AG08396 (cell line): ENCODE measurements at regions not wholly inside any gene's neighbourhood (a gene's known extent, or its start where the extent isn't known, plus 50 kb on each side); places are given as distances from the start of the nearest gene placed in this dataset.
"Not testable (repeated sequence)": the region's sequence is repeated elsewhere in the genome, so short reads cannot be mapped to it uniquely, and the experiment has no call there.

ENCODE experiments used
- DNase-seq: peaks from one replicate; pipeline ENCODE4 v3.0.0; 2012; ENCODE audit warnings: low spot score, mixed read lengths

DNA sequence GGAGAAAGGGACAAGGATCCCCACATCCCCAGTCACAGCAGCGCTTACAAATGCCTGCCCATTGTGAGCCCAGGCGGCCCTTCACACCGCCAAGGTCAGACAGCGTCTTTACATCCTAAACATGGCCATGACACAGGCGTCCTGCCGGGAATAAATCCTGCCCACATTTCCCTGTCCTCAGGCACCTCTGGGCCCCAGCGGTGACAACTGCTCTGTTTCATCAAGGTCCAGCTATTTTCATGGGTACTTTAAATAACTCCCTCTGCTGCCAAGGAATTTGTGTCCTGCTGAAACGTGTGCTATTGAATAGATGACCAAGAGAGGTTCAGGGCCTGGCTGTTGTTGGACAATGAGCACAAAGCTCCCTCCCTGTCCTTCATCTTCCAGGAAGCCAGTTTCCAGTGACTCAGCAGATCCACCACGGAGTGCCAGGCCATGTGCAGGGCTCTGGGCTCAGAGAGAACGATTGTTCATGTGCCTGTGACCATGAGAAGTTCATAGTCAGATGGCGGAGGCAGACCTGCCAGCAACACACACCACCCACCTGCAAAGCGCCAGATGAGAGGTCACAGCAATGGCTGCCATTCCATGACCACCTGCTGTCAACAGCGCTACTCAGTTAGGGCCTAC, 195.8 kb downstream of the MATN1 start:
- no peak for DNase-seq

DNA sequence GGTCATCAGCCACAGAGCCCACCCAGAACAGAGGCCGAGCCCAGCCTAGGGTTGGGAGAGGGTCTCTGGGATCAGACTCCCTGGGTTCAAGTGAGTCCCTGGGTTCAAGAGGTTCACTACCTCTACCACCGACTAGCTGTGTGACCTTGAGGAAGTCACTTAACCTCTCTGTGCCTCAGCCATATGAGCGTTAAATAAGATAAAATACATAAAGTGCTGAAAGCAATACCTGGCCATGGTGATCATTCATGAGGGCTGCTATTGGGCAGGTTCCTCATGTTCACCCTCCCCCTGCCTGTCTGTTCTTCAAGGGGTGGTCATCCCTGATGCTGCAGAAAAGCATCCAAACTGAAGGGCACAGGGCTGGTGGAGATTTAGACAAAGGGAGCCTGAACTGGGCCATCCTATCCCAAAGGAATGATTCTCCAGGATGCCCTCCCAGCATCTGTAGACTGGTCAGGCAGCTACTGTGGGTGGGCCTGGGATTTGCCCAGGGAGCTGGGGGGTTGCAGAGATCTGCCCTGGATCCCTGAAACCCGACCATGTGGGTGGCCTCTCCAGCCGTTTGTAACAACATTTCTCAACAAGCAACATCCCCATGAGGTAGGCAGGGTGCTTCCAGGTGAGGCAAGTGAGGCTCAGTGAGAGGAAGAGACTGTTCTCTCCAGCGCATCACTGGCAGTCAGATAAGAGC, 196.6 kb downstream of the MATN1 start:
- no peak for DNase-seq

DNA sequence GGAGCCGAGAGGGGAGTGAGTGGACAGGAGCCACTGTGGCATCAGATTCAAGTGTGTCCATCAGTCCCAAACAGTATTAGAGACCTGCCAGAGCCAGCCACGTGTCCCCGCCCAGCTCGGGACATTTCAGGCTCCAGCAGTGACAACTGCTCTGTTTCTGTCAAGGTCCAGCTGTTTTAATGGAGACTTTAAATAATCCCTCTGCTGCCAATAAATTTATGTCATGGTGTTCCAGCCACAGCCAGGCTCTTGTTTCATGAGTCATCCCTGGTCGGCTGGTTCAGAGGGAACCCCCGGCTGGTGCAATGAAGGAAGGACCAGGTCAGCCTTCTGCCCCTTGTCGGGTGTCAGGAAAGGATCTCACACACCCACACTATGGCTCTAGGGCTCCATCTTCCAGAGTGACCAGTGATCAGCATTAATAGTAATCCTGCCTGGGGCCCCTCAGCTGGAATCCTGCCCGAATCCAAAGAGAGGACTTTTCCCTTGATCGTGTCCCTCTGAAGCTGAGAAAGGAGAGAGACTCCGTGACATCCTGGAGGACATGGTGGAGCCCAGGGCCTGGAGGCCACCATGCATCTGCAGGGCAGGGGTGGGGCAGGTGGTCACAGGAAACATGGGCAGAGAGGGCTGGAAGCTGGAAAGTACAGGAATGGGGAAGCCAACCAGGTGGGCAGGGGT, 197.3 kb downstream of the MATN1 start:
- peak; percentile 63 for DNase-seq

DNA sequence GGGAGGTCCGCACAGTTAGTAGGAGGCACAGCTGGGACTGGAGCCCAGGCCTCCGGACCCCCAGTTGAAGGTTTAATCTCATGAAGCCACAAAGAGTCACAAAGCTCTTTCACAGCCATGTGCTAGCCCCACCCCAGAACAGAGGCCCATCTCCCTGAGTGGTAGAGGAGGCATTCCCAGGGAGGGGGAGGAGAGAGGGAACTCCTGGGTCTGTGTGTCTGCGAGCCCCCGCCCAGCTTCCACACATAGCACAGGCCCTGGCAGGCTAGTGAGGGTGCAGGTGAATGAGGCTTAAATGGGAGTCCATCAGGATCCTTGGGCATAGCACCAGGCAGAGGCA, 197.8 kb downstream of the MATN1 start:
- no peak for DNase-seq

DNA sequence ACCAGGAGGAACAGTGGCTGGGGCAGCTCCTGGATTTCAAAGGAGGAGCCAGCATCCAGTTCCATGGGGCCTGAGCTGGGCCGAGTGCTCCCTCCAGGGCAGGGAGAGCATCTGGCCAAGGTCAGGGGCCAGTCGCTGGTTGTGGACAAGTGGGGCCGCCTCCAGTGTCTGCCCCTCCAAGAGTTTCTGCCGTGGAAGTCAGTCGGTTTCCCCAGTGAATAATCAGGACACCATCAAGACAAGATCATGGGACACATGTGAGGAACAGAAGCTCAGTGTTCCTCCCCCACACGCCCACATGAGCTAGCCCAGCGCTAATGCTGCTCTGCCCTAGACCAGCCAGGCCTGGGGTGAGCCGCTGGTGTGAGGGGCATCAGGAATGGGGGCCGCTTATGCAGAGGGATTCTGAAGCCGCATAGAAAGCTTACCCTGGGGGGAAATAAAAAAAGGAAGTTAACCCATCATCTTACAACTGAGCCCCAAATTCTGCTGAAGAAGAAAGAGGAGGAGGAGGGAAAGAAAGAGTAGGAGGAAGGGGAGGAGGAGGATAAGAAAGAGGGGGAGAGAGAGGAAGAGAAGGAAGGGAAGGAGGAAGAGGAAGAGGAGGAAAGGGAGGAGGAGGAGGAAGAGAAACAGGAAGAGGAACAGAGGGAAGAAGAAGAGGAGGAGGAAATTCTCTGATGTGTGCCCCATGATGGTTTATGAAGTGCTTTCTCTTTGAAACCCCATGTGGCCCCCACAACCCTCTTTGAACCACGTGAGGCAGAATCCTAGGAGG, 198.4 kb downstream of the MATN1 start:
- DNase-seq = no peak

DNA sequence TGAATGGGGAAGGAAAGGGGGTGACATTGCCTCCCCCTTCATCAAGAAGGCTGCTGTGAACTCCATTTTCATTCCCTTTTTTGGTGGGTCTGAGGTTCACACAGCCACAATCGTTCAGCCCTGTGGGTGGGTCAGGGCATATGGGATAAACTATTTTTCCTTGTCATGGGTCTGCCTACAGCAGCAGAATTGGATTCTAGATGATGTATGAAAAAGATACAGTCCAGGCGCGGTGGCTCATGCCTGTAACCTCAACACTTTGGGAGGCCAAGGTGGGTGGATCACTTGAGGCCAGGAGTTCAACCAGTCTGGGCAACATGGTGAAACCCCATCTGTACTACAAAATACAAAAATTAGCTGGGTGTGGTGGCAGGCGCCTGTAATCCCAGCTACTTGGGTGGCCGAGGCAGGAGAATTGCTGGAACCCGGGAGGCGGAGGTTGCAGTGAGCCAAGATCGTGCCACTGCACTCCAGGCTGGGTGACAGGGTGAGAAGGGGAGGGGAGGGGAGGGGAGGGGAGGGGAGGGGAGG, 199.3 kb downstream of the MATN1 start:
- not testable (repeated sequence) for DNase-seq

DNA sequence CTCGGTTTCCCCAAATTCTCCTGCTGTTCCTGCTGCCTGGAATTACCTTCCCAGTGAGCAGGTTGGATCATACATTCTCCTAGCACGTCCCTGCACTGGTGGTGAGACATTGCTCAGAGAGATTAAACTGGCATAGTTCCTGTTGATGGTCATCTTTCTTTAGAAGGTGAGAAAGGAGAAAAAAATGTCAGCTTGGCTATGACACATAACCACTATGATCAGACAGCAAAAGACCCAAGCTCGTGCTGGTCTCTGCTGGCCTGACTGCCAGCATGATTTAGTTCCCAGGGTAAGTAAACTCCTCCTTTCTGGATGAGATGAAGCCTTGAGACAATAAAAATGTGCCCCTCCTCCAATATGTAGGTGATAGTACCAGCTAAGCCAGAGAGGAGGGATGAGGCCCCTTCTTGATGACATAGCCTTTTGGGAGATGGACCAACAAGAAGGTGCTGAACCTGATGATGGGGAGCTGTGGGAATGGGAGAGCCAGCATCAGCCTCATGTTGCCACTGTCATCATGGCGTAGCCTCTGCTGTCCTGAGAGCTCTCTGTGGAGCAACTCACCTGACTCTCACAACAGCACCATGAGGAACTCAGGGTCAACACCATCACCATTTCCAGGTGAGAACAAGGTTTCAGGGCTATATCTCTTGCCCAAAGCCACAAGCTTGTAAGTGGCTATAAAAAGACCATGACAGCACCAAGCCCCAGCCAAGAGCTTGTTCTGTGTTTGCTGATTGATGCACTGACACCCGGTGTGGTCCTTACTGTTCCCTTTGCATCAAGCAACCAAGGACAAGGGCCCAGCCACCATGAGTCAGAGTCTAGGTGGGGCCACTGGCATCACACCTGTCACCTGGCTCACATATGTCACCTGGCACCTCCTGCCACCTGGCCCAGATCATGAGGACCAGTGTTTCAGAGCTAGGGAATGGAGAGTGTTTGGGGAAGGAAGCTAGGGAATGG, 200.0 kb downstream of the MATN1 start:
- DNase-seq = peak; percentile 48

DNA sequence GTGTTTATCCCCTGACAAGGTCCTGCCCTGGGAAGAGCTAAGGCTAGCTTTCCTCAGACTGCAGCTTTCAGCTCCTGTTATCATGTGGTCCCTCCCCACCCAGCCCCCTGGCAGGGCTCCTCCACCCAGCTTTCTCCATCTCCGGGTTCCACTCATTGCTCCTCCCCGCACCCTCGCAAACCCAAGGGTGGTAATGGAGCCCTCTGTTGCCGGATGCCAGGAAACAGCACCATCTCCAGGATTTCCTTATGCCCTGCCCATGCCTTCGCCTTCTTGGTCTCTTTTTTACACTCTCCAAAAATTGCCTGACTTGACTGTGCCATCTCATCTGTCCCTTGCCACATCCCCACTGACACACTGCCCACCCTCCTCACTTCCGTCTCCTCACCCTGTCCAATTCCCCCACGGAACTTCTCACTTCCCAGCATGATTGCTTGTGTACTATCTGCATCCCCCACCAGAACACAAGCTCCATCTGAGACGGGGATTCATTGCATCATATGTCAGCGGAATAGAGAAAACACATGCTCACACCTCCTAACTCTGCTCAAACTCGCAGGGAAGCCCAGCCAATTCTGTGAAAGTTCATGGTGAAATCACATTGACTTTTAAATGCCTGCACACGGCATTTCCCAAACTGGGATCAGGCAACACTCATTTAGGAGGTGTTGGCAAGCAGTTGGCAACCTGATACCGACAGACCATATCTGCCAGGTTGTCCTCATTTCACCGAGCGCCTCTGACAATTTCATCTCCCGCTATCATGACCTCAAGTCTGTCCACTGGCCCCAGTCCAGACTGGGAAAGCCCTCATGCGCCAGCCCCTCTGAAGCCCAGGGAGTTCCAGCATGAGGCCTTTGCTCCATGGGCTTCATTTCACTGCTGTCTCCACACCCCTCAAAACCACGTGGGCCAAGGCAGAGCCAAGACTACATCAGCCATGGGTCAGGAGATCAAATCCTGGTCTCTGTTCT, 201.1 kb downstream of the MATN1 start:
- DNase-seq = peak; percentile 23

DNA sequence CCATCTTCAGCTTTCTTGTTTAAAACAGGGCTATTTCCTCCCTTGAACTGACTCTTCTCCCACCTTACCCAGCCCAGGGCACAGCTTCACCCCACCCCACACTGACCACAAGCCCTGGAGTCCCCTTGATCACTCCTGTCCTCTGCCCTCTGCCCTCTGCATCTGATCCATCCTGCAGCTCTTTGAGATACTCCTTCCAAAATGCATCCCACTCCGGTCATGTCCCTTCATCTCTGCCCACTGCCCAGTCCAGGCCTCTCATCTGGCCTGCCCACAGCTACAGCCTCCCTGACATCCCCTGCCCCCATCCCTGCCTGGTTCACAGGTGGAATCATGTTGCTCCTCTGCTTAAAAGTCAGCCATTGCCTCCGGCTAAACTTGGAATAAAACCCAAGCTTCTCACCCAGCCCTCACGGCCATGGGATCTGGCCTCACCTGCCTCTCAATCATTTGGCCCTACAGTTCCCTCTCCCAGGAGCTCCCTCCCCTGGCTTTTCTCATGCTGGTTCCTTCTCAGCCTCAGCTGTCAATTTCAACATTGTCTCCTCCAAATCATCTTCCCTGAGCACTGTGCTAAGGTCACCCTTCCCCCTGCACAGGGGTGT, 202.0 kb downstream of the MATN1 start:
- DNase-seq = no peak

DNA sequence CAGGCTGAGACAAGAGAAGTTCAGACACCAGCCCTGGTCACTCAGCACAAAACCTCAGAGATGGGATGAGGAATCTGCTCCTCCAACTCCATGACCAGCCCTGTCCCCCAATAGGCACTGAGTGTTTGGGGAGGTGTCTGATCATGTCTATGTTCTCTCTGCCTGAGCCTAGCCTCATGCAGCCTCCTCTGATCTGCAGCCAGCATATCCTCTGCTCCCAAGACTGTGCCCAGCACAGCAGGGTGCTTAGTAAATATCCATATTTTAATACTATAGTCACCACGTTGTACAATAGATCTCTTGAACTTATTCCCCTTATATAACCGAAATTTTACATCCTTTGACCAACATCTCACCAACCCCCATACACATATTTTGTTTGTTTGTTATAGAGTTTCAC, 202.9 kb downstream of the MATN1 start:
- DNase-seq = no peak

DNA sequence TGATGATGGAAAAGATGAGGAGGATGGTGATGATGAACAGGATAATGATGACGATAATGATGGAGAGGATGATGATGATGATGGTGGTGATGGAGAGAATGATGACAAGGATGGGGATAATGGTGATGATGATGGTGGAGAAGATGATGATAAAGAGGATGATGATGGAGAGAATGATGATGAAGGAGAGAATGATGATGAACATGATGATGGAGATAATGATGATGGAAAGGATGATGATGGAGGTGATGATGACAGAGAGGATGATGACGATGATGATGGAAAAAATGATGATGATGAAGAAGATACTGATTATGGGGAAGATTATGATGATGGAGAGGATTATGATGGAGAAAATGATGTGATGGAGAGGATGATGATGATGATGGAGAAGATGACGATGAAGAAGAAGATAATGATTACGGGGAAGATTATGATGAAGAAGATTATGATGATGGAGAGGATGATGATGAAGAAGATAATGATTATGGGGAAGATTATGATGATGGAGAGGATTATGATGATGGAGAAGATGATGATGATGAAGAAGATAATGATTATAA, 204.1 kb downstream of the MATN1 start:
- no peak for DNase-seq

DNA sequence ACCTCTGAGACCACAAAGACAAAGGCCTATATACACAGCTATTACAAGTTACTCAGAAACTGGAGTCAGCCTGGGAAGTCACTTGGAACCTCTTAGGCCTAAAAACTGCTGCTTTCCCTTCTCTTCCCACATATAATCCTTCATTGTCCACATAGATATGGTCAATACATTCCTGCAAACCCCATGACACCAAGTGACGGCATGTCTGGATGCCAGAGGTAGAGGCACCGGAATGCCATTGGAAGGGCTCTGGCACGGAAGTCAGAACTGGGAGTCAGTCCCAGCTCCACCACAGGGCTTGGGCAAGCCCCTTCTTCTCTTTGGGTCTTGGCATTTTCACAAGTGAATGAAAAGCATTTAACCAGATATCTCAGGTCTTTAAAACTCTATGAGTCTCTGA, 204.7 kb downstream of the MATN1 start:
- DNase-seq = no peak

DNA sequence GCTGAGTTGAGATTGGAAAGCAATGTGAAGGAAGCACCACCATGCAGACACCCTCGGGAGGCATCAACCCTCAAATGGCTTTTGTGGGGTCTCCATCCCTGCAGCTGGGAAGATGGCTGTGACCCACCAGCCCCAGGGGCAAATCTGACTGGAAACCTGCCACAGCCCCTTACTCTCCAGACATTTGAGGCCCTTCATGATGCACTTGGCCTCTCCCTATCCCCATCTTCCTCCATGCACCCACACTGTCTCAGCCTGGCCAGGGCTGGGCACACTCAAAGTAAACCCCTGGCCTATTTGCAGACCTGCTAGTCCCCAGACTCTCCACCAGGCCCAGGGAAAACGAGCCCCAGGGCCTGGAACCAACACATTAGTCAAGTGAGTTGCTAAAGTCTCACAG, 205.2 kb downstream of the MATN1 start:
- DNase-seq = no peak

DNA sequence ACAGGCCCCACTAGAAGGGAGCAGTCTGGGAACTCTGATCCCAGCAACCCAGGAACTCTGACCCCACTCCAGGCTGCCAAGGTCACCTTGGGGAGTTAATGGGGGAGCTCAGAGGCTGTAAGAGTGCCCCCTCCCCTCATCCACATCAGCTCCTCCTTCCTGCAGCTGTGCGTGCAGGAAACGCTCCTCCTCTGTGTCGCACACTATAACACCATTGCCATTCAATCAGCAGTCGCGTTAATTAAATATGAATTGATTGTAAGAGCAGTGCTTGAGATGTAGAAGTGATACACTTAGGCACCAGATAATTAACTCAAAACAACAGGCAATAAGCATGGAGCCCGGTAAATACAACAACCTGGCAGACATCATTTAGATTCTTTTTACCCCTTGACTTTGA, 205.7 kb downstream of the MATN1 start:
- not testable (repeated sequence) for DNase-seq

DNA sequence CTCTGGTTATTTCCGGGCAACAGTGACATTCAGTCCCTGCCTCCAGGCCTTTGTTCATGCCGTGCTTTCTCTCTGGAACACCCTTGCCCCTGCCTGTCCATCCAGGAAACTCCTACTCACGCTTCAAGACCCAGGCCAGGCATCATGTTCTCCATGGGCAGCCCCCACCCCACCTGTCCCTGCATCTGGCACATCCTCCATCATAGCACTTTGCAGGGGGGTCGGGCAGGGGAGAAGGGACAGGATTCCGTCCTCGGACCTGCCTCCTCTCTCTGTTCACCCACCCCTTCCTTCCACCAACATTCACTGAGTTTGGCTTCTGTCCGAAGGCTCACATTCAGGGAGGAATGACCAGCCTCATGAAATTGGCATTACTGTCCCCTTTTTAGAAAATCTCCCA, 206.1 kb downstream of the MATN1 start:
- not testable (repeated sequence) for DNase-seq

DNA sequence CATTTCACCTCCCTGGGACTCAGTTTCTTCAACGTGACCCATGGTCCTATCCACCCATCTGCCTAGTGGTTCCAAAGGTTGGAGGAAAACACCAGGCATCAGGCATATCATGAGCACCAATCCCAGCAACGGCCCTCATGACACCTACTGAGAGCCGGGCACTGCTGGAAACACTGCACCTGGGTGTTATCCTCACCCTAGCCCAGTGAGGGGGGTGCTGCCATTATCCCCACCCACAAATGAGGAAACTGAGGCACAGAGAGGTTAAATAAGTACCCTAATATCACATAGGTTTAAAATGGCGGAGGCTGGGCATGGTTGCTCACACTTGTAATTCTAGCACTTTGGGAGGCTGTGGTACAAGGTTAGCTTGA, 206.9 kb downstream of the MATN1 start:
- no peak for DNase-seq

DNA sequence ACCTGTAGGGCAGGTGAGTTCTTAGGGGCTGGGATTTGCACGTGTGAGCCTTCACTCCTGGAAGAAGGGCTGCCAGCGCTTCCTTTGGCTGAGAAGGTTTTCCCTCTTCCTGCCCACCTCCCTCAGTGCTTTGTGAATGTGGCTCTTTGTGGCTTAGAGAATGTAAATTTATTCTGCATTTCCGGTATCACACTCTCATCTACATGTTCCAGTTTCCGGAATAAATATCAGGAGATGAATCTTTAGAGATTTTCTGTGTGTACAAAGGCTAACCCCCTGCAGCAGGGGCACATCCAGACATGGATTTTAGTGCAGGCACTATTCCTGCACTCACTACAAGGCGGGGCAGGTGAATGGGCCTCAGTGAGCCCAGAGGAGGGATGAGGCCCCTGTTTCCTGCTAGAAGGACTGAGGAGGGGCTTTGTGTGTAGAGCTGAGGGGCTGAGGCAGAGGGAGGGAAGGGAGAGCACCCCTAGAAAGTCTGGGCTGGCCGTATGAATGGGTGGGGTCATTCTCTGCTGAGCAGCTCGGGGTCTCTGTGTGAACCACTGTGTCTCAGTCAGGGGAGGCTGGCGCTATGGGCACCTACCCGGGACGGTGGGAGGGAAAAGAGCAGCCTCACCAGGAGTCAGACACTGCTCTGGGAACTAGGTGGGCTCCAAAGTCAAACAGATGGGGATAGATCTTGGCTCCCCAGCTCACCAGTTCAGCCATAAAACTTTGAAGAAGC, 207.5 kb downstream of the MATN1 start:
- no peak for DNase-seq

DNA sequence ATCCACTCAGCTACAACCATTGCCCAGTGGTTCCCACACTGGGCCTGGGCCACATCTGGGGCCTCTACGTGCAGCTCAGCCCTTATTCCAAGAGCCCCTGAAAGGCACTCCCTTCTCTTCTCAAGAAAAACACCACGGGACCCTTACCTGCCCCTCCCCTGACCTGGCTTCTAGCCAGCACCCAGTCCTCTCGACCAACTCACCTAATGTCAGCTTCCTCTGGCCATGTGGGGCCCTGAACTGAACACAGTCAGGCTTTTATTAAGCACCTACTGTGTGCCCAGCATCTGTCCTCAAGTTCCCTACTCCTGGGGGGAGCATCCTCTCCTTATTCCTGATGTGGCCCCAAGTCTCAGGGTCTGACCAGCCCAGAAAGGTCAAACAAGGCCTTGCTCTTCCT, 208.4 kb downstream of the MATN1 start:
- no peak for DNase-seq
